Islet precursor cell (in vitro differentiated cells): ENCODE measurements at regions not wholly inside any gene's neighbourhood (a gene's known extent, or its start where the extent isn't known, plus 50 kb on each side); places are given as distances from the start of the nearest gene placed in this dataset.
"Not testable (repeated sequence)": the region's sequence is repeated elsewhere in the genome, so short reads cannot be mapped to it uniquely, and the experiment has no call there.

Source experiments
- DNase-seq: peaks from one replicate; pipeline ENCODE4 v3.0.0-alpha.2; 2018

GRCh38 chr5:135279328-135279727 lies 119.7 kb downstream of the MACROH2A1 start:
- DNase-seq, result no peak

- DNase-seq, result no peak
Measured at GRCh38 chr5:135276151-135276550, 122.9 kb downstream of the MACROH2A1 start.

GRCh38 chr5:135273212-135273611 lies 125.8 kb downstream of the MACROH2A1 start:
- DNase-seq, result no peak

- no peak for DNase-seq
Measured at GRCh38 chr5:135272311-135272805, 126.7 kb downstream of the MACROH2A1 start.

GRCh38 chr5:135271533-135272310 lies 127.3 kb downstream of the MACROH2A1 start:
- DNase-seq, result peak; percentile 95

GRCh38 chr5:135269931-135270421 lies 129.1 kb downstream of the MACROH2A1 start:
- peak; percentile 87 for DNase-seq

- no peak for DNase-seq
Measured at GRCh38 chr5:135269199-135269598, 129.8 kb downstream of the MACROH2A1 start.

- DNase-seq, result peak; percentile 51
Measured at GRCh38 chr5:135266975-135267374, 132.1 kb downstream of the MACROH2A1 start.

- DNase-seq, result peak; percentile 58
Measured at GRCh38 chr5:135266303-135266635, 132.8 kb downstream of the MACROH2A1 start.

GRCh38 chr5:135265497-135266302 lies 133.3 kb downstream of the MACROH2A1 start:
- no peak for DNase-seq

GRCh38 chr5:135264451-135265440 lies 134.3 kb downstream of the MACROH2A1 start:
- DNase-seq, result no peak

- DNase-seq, result peak; percentile 89
Measured at GRCh38 chr5:135263022-135263668, 135.9 kb downstream of the MACROH2A1 start.

- no peak for DNase-seq
Measured at GRCh38 chr5:135262364-135262763, 136.7 kb downstream of the MACROH2A1 start.

GRCh38 chr5:135260108-135260507 lies 138.9 kb downstream of the MACROH2A1 start:
- not testable (repeated sequence) for DNase-seq

- DNase-seq, result peak; percentile 57
Measured at GRCh38 chr5:135255461-135256178, 143.4 kb downstream of the MACROH2A1 start.

- DNase-seq, result peak; percentile 71
Measured at GRCh38 chr5:135254183-135254582, 144.8 kb downstream of the MACROH2A1 start.

- peak; percentile 56 for DNase-seq
Measured at GRCh38 chr5:135253601-135254178, 145.3 kb downstream of the MACROH2A1 start.

GRCh38 chr5:135251093-135251492 lies 147.9 kb downstream of the MACROH2A1 start:
- no peak for DNase-seq

- no peak for DNase-seq
Measured at GRCh38 chr5:135250671-135251070, 148.4 kb downstream of the MACROH2A1 start.

GRCh38 chr5:135249658-135250057 lies 149.4 kb downstream of the MACROH2A1 start:
- DNase-seq, result peak; percentile 54

GRCh38 chr5:135248801-135249231 lies 150.2 kb downstream of the MACROH2A1 start:
- peak; percentile 31 for DNase-seq
